Breast epithelium (tissue), 3 donors: ENCODE measurements at regions not wholly inside any gene's neighbourhood (a gene's known extent, or its start where the extent isn't known, plus 50 kb on each side); places are given as distances from the start of the nearest gene placed in this dataset.

Source experiments
- POLR2A ChIP-seq: fragments of 450-650 bp; IDR thresholded peaks from one replicate; pipeline ENCODE4 v1.6.1; 2016; ENCODE audit warnings: antibody characterized with exemption, mild to moderate bottlenecking, moderate library complexity
- POLR2AphosphoS5 ChIP-seq, 3 donors: sonication (generic); formaldehyde crosslinking; IDR thresholded peaks; one replicate each; pipeline ENCODE4 v1.6.1; 2017; ENCODE audit warnings: antibody characterized with exemption in 3 of 3
- TF ChIP-seq, protein P1 (sequence below), 3 donors: fragments of 450-650 bp; IDR thresholded peaks; one replicate each; pipeline ENCODE4 v1.5.1; 2016 to 2017; ENCODE audit warnings: antibody characterized with exemption in 3 of 3, mild to moderate bottlenecking in 3 of 3, moderate library complexity in 3 of 3

DNA sequence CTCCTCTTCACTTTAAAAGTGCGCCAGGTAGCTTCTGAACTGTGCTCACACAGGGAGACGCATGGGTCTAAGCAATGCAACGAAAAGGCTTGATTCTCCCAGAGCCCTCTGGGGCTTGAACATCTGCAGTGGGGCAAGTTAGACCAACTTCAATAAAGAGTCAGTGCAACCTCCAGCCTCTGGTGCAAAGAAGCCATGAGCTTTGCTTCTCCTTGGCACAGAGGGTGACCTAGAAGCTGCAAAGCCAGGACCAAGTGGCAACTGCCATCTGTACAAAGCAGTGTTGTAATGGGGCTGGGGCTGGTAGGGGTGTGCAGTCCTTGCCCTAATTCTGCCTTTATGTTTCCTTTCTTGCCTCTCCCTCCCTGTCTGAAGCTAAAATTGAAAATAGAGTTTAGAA, 219.0 kb upstream of the CD96 start:
- TF ChIP-seq, protein P1, sequence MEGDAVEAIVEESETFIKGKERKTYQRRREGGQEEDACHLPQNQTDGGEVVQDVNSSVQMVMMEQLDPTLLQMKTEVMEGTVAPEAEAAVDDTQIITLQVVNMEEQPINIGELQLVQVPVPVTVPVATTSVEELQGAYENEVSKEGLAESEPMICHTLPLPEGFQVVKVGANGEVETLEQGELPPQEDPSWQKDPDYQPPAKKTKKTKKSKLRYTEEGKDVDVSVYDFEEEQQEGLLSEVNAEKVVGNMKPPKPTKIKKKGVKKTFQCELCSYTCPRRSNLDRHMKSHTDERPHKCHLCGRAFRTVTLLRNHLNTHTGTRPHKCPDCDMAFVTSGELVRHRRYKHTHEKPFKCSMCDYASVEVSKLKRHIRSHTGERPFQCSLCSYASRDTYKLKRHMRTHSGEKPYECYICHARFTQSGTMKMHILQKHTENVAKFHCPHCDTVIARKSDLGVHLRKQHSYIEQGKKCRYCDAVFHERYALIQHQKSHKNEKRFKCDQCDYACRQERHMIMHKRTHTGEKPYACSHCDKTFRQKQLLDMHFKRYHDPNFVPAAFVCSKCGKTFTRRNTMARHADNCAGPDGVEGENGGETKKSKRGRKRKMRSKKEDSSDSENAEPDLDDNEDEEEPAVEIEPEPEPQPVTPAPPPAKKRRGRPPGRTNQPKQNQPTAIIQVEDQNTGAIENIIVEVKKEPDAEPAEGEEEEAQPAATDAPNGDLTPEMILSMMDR (IDR thresholded peaks at IDR 0.05): no peak
- TF ChIP-seq POLR2A (no peak), POLR2AphosphoS5 (IDR thresholded peaks at IDR 0.05) (no peak)
